Neural progenitor cell (in vitro differentiated cells): ENCODE measurements at regions not wholly inside any gene's neighbourhood (a gene's known extent, or its start where the extent isn't known, plus 50 kb on each side); places are given as distances from the start of the nearest gene placed in this dataset.
A peak's percentile ranks its signal among the peaks of the same experiment; 100 is the strongest.

Experiments
- DNase-seq: peaks from one replicate; pipeline ENCODE4 v3.0.0-alpha.2; 2016; ENCODE audit warnings: low spot score
- H2AFZ ChIP-seq: fragments of 200-600 bp; sonication (generic); replicated peaks from 2 replicates; pipeline ENCODE4 v1.6.1; 2016; ENCODE audit warnings: antibody characterized with exemption
- H3F3A ChIP-seq: fragments of 200-600 bp; sonication (generic); 2 replicates; pipeline ENCODE4 v1.6.1; 2016; ENCODE audit warnings: antibody characterized with exemption, low read depth
- H3K27ac ChIP-seq: fragments of 200-600 bp; sonication (generic); 2 replicates; pipeline ENCODE4 v1.5.1; 2016; ENCODE audit warnings: mild to moderate bottlenecking
- H3K27me3 ChIP-seq: fragments of 200-600 bp; sonication (generic); 2 replicates; pipeline ENCODE4 v1.6.1; 2016; ENCODE audit warnings: mild to moderate bottlenecking, moderate library complexity
- H3K36me3 ChIP-seq: fragments of 200-600 bp; sonication (generic); 2 replicates; pipeline ENCODE4 v1.5.1; 2016
- H3K4me1 ChIP-seq: fragments of 200-600 bp; sonication (generic); 2 replicates; pipeline ENCODE4 v1.6.1; 2016; ENCODE audit warnings: mixed run types
- H3K4me2 ChIP-seq: fragments of 200-600 bp; sonication (generic); 2 replicates; pipeline ENCODE4 v1.6.1; 2016
- H3K4me3 ChIP-seq: fragments of 200-600 bp; sonication (generic); 2 replicates; pipeline ENCODE4 v1.5.1; 2016
- H3K79me2 ChIP-seq: fragments of 200-600 bp; sonication (generic); 2 replicates; pipeline ENCODE4 v1.6.1; 2016; ENCODE audit warnings: low read depth
- H3K9ac ChIP-seq: fragments of 200-600 bp; sonication (generic); 2 replicates; pipeline ENCODE4 v1.6.1; 2016
- H3K9me3 ChIP-seq: fragments of 200-600 bp; sonication (generic); 2 replicates; pipeline ENCODE4 v1.5.1; 2016; ENCODE audit warnings: low read depth
- H4K20me1 ChIP-seq: fragments of 200-600 bp; sonication (generic); 2 replicates; pipeline ENCODE4 v1.6.1; 2016; ENCODE audit warnings: low read depth
- H3K27ac Mint-ChIP-seq: 3 replicates; pipeline ENCODE4 v1.8.0; 2021; ENCODE audit warnings: mixed read lengths
- H3K27me3 Mint-ChIP-seq: 2 replicates; pipeline ENCODE4 v1.8.0; 2022; ENCODE audit warnings: low read depth, mild to moderate bottlenecking, inconsistent platforms, moderate library complexity, mixed read lengths; ENCODE audit not compliant: insufficient read depth
- H3K36me3 Mint-ChIP-seq: 3 replicates; pipeline ENCODE4 v1.8.0; 2021; ENCODE audit warnings: mixed read lengths
- H3K4me1 Mint-ChIP-seq: 3 replicates; pipeline ENCODE4 v1.8.0; 2021; ENCODE audit warnings: mixed read lengths
- H3K4me3 Mint-ChIP-seq: 3 replicates; pipeline ENCODE4 v1.8.0; 2021; ENCODE audit warnings: mild to moderate bottlenecking, moderate library complexity, mixed read lengths
- H3K9me3 Mint-ChIP-seq: 3 replicates; pipeline ENCODE4 v1.8.0; 2020; ENCODE audit warnings: mixed read lengths
- CTCF ChIP-seq: fragments of 200-600 bp; sonication (generic); IDR thresholded peaks from 2 replicates; pipeline ENCODE4 v1.5.1; 2017; ENCODE audit warnings: antibody characterized with exemption, mild to moderate bottlenecking
- EZH2 ChIP-seq: fragments of 200-600 bp; sonication (generic); IDR thresholded peaks from 2 replicates; pipeline ENCODE4 v1.6.1; 2017; ENCODE audit warnings: antibody characterized with exemption, mild to moderate bottlenecking, moderate library complexity
- EZH2phosphoT487 ChIP-seq: fragments of 200-600 bp; sonication (generic); IDR thresholded peaks from 2 replicates; pipeline ENCODE4 v1.6.1; 2017; ENCODE audit warnings: antibody characterized with exemption

- H3K4me3 ChIP-seq: no peak overlapping the region
- TF ChIP-seq EZH2: no peak
- H3F3A ChIP-seq: no peaks in the 10 kb centered on the region
- Mint-ChIP-seq H3K4me3 (no peak overlapping the region), H3K27me3 (no peaks in the 10 kb centered on the region), H3K9me3 (peaks cover 3% of the 10 kb centered on the region), H3K4me1 (no peaks in the 10 kb centered on the region), H3K27ac (no peak overlapping the region), H3K36me3 (no peaks in the 10 kb centered on the region)
- no peaks in the 10 kb centered on the region for H3K36me3 ChIP-seq
- no peaks in the 10 kb centered on the region for H3K4me1 ChIP-seq
- no peaks in the 10 kb centered on the region for H3K79me2 ChIP-seq
- no peak for DNase-seq
- no peak overlapping the region for H3K27ac ChIP-seq
- H3K27me3 ChIP-seq: no peaks in the 10 kb centered on the region
- no peak overlapping the region for H3K4me2 ChIP-seq
- H3K9ac ChIP-seq: no peak overlapping the region
- no peaks in the 10 kb centered on the region for H4K20me1 ChIP-seq
- no peak overlapping the region for H2AFZ ChIP-seq
- no peaks in the 10 kb centered on the region for H3K9me3 ChIP-seq
These were observed 782.7 kb upstream of the KIF2B start for GRCh38 chr17:53039981-53040380.

GRCh38 chr17:53033297-53033696 is 789.4 kb upstream of the KIF2B start:
- DNase-seq: no peak
- Histone ChIP-seq H3K9me3 (no peaks in the 10 kb centered on the region), H3K36me3 (no peaks in the 10 kb centered on the region), H3K79me2 (no peaks in the 10 kb centered on the region), H3K9ac (no peak overlapping the region), H4K20me1 (no peaks in the 10 kb centered on the region), H3K27me3 (no peaks in the 10 kb centered on the region), H3F3A (no peaks in the 10 kb centered on the region), H3K27ac (no peak overlapping the region), H2AFZ (peak overlapping the region; percentile 64), H3K4me3 (no peak overlapping the region), H3K4me2 (no peak overlapping the region), H3K4me1 (no peaks in the 10 kb centered on the region)
- H3K36me3 Mint-ChIP-seq: no peaks in the 10 kb centered on the region
- H3K4me1 Mint-ChIP-seq: no peaks in the 10 kb centered on the region
- no peaks in the 10 kb centered on the region for H3K27me3 Mint-ChIP-seq
- no peak for TF ChIP-seq EZH2
- TF ChIP-seq CTCF: no peak
- TF ChIP-seq EZH2phosphoT487: no peak
- no peak overlapping the region for H3K4me3 Mint-ChIP-seq
- no peak overlapping the region for H3K27ac Mint-ChIP-seq
- H3K9me3 Mint-ChIP-seq: peaks cover 12% of the 10 kb centered on the region

GRCh38 chr17:53032861-53033271 is 789.9 kb upstream of the KIF2B start:
- no peaks in the 10 kb centered on the region for H3K4me1 ChIP-seq
- no peaks in the 10 kb centered on the region for H4K20me1 ChIP-seq
- no peak overlapping the region for H3K27ac Mint-ChIP-seq
- H3K9ac ChIP-seq: no peak overlapping the region
- H3K79me2 ChIP-seq: no peaks in the 10 kb centered on the region
- no peak overlapping the region for H3K4me2 ChIP-seq
- TF ChIP-seq EZH2: no peak
- TF ChIP-seq CTCF: peak; percentile 81
- H3K4me1 Mint-ChIP-seq: no peaks in the 10 kb centered on the region
- no peak overlapping the region for H3K27ac ChIP-seq
- H2AFZ ChIP-seq: peak overlapping the region; percentile 64
- no peaks in the 10 kb centered on the region for H3K36me3 Mint-ChIP-seq
- H3F3A ChIP-seq: no peaks in the 10 kb centered on the region
- DNase-seq: peak; percentile 87
- peaks cover 12% of the 10 kb centered on the region for H3K9me3 Mint-ChIP-seq
- H3K27me3 ChIP-seq: no peaks in the 10 kb centered on the region
- H3K4me3 Mint-ChIP-seq: no peak overlapping the region
- no peaks in the 10 kb centered on the region for H3K9me3 ChIP-seq
- no peak overlapping the region for H3K4me3 ChIP-seq
- H3K36me3 ChIP-seq: no peaks in the 10 kb centered on the region
- H3K27me3 Mint-ChIP-seq: no peaks in the 10 kb centered on the region

- Histone ChIP-seq H3K27me3 (no peaks in the 10 kb centered on the region), H2AFZ (no peak overlapping the region), H3K4me3 (no peak overlapping the region), H3K9me3 (peaks cover 3% of the 10 kb centered on the region), H3K27ac (no peak overlapping the region), H3K9ac (no peak overlapping the region), H3F3A (no peaks in the 10 kb centered on the region), H4K20me1 (no peaks in the 10 kb centered on the region), H3K36me3 (no peaks in the 10 kb centered on the region), H3K4me2 (no peak overlapping the region), H3K4me1 (peaks cover 6% of the 10 kb centered on the region), H3K79me2 (no peaks in the 10 kb centered on the region)
- Mint-ChIP-seq H3K4me1 (peaks cover 3% of the 10 kb centered on the region), H3K4me3 (no peak overlapping the region), H3K27me3 (no peaks in the 10 kb centered on the region), H3K9me3 (peaks cover 6% of the 10 kb centered on the region), H3K27ac (no peak overlapping the region), H3K36me3 (no peaks in the 10 kb centered on the region)
- TF ChIP-seq EZH2phosphoT487 (no peak), EZH2 (no peak), CTCF (no peak)
- no peak for DNase-seq
These were observed 805.5 kb upstream of the KIF2B start for GRCh38 chr17:53017227-53017626.
